ENCODE measurements at regions not wholly inside any gene's neighbourhood (a gene's known extent, or its start where the extent isn't known, plus 50 kb on each side); places are given as distances from the start of the nearest gene placed in this dataset.

GRCh38 chr6:21381331-21381963 is 212.1 kb upstream of the SOX4 start:
- no peak for DNase-seq

DNA sequence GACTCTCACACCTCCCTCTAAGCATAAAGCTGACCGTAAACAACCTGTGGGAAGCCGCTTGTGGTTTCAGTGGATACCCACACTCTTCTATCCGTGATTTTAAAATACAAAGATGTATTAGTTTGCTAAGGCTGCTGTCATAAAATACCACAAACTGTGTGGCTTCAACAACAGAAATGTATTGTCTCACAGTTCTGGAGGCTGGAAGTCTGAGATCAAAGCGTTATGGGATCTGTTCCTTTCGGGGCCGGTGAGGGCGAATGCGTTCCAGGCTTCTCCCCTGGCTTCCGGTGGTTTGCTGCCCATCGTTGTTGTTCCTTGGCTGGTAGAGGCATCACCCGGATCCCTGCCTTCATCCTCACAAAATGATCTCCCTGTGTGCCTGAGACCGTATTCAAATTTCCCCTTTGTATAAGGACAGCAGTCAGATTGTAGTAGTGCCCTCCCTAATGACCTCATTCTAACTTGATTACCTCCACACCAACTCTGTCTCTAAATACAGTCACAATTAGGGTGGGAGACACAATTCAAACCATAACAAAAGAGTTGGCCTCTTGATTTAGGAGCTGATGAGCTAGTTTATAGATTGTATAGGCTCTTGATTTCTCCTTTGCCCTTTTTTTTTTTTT is 210.6 kb upstream of the SOX4 start:
- DNase-seq: no peak

- no peak for DNase-seq
Measured at GRCh38 chr6:21383450-21384085, 210.0 kb upstream of the SOX4 start.

GRCh38 chr6:21384216-21384615 is 209.3 kb upstream of the SOX4 start:
- no peak for DNase-seq

GRCh38 chr6:21386744-21387143 is 206.8 kb upstream of the SOX4 start:
- DNase-seq: no peak

GRCh38 chr6:21390532-21391213 is 202.9 kb upstream of the SOX4 start:
- no peak for DNase-seq

GRCh38 chr6:21392177-21392576 is 201.4 kb upstream of the SOX4 start:
- no peak for DNase-seq

GRCh38 chr6:21393441-21394165 is 199.9 kb upstream of the SOX4 start:
- DNase-seq: no peak

DNA sequence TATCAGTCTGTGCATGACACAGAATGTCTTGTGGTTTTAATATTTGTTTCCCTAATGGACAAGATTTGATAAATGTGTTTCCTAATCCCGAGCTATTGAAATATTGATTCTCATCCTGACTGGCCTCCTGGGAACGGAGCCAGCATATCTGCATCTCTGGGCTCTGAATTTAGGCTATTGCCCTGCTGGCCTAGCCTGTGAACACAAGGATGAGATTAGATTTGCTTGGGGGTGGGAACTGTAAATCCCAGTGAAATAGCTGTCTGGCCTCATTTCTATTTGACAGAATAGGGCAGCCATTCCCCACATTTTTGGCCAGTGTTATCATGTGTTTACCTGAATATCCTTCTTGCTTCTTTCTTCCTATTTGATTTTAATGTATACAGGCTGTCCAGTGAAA is 198.4 kb upstream of the SOX4 start:
- no peak for DNase-seq

GRCh38 chr6:21396313-21396712 is 197.2 kb upstream of the SOX4 start:
- no peak for DNase-seq

GRCh38 chr6:21398741-21399325 is 194.7 kb upstream of the SOX4 start:
- DNase-seq: no peak

- no peak for DNase-seq
Measured at GRCh38 chr6:21402368-21402767, 191.2 kb upstream of the SOX4 start.

- DNase-seq: peak; percentile 46
Measured at GRCh38 chr6:21404577-21404976, 189.0 kb upstream of the SOX4 start.

DNA sequence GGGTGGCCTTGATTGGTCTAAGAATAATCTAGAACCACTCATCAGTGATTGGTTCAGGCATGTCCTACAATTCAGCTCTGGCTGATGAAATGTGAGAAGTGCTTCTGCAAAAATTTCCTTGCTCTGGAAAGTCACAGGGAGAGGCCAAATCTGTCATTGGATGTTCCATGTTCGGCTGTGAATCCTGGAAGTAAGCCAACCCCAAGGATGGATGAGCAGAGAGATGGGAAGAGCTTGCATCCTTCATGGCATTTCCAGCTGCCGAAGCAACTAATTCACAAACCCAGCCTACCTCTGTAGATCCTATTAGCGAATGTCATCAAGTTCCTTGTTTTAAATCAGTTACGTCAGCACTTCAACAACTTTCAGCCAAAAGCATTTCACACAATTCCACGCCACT is 187.2 kb upstream of the SOX4 start:
- no peak for DNase-seq

GRCh38 chr6:21409231-21409630 is 184.3 kb upstream of the SOX4 start:
- DNase-seq: no peak

DNA sequence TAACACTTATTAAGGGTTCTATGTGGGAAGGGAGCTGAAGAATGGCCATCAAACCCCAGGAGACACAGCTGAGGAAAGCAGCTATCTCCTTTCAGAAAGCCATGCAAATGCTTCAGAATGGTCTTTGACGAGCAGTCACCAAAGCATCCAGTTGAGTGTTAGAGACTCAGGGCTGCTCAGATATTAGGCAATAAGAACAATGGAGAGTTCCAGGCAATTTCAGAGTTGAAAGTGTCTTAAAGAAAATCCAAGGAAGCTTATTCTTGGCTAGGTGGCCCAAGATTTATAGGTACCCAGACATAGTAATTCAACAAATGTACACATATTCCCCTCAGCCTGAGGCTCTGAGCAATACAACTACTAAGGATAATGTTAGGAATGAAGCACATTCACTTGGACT is 180.1 kb upstream of the SOX4 start:
- no peak for DNase-seq

DNA sequence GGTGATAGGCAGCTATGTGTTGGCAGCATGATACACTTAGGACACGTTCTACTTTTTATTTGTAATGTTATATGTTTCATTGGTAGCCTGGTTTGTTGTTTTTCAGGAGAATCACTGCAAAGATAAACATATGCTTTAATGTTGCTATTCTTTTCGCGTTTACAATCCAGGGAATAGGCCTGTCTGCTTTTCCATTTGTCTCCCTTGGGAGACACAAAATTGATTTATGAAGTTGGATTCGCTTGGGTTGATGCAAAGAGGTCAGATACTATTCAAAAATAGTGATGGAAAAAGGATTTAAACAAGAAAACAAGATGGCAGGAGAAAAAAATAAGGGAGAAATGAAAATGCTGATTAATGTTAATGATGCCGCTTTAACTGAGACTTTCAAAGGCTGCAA is 179.5 kb upstream of the SOX4 start:
- DNase-seq: no peak

DNA sequence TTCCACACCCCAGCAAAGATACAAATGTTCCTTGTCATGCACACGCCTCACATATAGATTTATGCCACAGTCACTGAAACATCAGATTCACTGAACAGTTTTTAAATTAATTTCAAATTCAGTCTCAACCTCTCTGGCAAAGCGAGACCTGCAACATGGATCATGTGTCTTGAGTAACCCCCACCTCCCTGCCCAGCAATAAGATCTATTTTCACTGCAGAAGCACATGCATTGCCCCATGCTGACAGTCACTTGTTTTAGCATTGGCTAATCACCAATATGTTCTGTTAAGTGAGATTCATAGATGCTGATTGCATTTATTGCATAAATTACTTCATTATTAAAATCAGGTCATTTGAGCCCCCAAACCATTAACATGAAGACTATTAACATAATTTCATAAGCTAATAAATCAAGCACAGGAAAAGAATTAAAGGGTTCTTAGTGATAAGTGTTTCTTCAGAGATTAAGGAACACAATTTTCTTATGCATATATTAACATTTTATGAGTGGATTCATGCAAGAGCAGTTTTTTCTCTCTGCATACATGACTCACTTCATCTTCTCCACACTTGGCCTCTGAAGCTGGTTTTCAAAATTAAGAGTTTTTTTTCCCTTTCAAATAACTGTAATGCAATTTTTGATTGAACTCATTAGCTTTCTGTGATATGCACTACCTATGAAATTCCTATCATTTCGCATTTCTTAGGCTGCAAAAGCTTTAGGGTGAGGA is 173.2 kb upstream of the SOX4 start:
- no peak for DNase-seq

DNA sequence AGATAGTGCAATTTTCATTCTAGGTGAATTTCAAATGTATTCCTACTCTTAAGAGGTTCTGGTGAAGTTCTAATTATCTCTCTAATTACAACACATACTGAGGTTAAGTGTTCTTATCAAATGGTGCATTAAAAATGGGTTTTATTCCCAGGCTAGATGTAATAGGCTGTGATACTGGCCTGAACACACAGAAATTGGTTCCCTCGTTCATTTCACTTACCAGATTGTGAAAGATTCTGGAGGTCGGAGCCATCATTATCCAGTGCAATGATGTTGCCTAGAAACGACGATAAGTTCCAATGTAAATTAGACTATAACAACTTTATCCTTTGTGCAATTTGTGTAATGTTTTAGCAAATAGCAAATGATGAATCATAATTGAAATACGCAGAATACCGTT is 172.6 kb upstream of the SOX4 start:
- DNase-seq: no peak

DNA sequence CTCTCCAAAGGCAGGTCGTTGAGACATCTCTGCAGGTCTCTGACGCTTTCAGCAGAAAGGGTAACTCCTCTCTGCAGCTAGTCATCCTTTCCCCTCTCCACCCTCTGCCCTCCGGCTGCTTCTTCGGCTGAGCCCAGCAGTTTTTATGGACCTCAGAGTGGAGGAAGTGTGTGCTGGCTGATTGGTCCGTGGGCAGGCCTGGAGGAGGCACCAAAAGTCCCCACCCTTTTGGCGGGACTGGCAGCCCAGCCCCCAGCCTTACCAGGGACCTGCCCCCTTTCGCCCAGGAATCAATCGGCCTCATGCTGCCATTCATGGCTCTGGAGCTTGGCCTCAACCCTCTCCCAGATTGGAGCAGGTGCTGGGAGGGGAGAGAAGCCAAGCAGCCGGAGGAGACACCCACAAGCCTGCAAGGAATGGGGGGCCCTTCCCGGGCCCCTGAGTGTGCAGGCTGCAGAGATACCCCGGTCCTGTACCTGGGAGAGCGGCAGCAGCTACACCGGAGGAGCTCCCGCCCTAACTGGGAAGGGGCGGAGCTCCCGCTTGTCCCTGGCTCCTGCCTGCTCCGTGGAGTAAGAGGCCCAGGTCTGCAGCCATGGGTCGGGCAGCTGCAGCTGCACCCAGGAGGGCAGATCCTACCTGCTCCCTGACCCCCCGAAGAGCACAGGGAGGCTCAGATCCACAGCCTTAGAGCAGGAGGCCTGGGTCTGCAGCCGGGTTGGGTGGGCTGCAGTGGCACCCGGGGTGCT is 170.3 kb upstream of the SOX4 start:
- DNase-seq: no peak

DNA sequence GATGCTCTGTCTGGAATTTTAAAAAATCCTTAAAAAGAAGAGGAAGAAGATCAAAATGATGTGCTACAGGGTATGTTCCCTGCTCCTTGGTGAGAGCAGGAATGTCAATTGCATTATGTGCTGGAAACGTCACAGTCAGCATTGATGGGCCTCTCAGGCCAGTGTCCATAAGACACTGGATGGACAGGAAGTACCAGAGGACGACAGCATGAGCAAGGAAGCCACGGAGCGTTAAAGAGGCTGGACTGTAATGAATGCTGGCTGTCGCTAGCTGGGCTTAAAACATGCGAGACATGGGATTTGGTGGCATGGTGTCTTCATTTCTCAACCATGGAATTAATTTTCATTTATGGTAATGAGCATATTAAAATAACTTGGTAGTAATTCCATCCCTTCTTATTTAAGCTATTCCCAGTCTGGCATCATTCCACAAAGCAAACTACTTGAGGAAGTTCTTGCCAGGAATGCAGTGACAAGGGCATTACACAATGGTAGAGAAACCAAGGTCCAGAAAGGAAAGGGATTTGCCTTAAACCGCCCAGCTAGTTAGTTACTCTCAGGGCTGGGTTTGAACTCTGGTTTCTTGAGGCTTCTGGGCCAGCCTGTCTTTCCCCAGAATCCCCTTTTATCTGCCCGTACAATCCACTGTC is 166.6 kb upstream of the SOX4 start:
- no peak for DNase-seq
